Smooth muscle cell (in vitro differentiated cells): ENCODE measurements at regions not wholly inside any gene's neighbourhood (a gene's known extent, or its start where the extent isn't known, plus 50 kb on each side); places are given as distances from the start of the nearest gene placed in this dataset.
"Not testable (repeated sequence)": the region's sequence is repeated elsewhere in the genome, so short reads cannot be mapped to it uniquely, and the experiment has no call there.

Experiments used
- DNase-seq: peaks from one replicate; lab custom pipeline; 2025; ENCODE audit not compliant: unreplicated experiment; lab: John Stamatoyannopoulos, UW
- H2AFZ ChIP-seq: fragments of 200-600 bp; sonication (generic); 2 replicates; pipeline ENCODE4 v1.6.0; 2016; ENCODE audit warnings: antibody characterized with exemption, low read depth, mild to moderate bottlenecking
- H3F3A ChIP-seq: fragments of 200-600 bp; sonication (generic); 2 replicates; pipeline ENCODE4 v1.6.0; 2017; ENCODE audit warnings: antibody characterized with exemption, low read depth
- H3K27ac ChIP-seq: fragments of 200-600 bp; sonication (generic); 2 replicates; pipeline ENCODE4 v1.5.1; 2016; ENCODE audit warnings: low read depth, mild to moderate bottlenecking
- H3K27me3 ChIP-seq: fragments of 200-600 bp; sonication (generic); 2 replicates; pipeline ENCODE4 v1.6.1; 2016; ENCODE audit warnings: low read depth, mild to moderate bottlenecking
- H3K36me3 ChIP-seq: fragments of 200-600 bp; sonication (generic); 2 replicates; pipeline ENCODE4 v1.5.1; 2016; ENCODE audit warnings: low read depth
- H3K4me1 ChIP-seq: fragments of 200-600 bp; sonication (generic); 2 replicates; pipeline ENCODE4 v1.5.1; 2016; ENCODE audit warnings: low read depth
- H3K4me2 ChIP-seq: fragments of 200-600 bp; sonication (generic); 2 replicates; pipeline ENCODE4 v1.6.0; 2016; ENCODE audit warnings: mild to moderate bottlenecking
- H3K4me3 ChIP-seq: fragments of 200-600 bp; sonication (generic); 2 replicates; pipeline ENCODE4 v1.5.1; 2016; ENCODE audit warnings: mild to moderate bottlenecking
- H3K79me2 ChIP-seq: fragments of 200-600 bp; sonication (generic); 2 replicates; pipeline ENCODE4 v1.6.0; 2016; ENCODE audit warnings: low read depth, mild to moderate bottlenecking
- H3K9ac ChIP-seq: fragments of 200-600 bp; sonication (generic); 2 replicates; pipeline ENCODE4 v1.6.0; 2016; ENCODE audit warnings: low read depth
- H3K9me3 ChIP-seq: fragments of 200-600 bp; sonication (generic); replicated peaks from 2 replicates; pipeline ENCODE4 v1.5.1; 2016; ENCODE audit warnings: low read depth
- H4K20me1 ChIP-seq: fragments of 200-600 bp; sonication (generic); 2 replicates; pipeline ENCODE4 v1.6.0; 2016; ENCODE audit warnings: low read depth
- WGBS: methylation state at CpG from one replicate; pipeline ENCODE4 v1.1.7; 2016; ENCODE audit warnings: low lambda C conversion rate; 5-methylcytosine and 5-hydroxymethylcytosine counted together
- TF ChIP-seq, protein P1 (sequence below): fragments of 200-600 bp; sonication (generic); IDR thresholded peaks from 2 replicates; pipeline ENCODE4 v1.5.1; 2017; ENCODE audit warnings: borderline replicate concordance, mild to moderate bottlenecking, antibody characterized with exemption; ENCODE audit not compliant: insufficient read depth, poor library complexity, severe bottlenecking

- H3K4me1 ChIP-seq, result no peaks in the 10 kb centered on the region
- no peaks in the 10 kb centered on the region for H3K79me2 ChIP-seq
- H3F3A ChIP-seq, result no peaks in the 10 kb centered on the region
- no peak overlapping the region for H3K27ac ChIP-seq
- TF ChIP-seq, protein P1, sequence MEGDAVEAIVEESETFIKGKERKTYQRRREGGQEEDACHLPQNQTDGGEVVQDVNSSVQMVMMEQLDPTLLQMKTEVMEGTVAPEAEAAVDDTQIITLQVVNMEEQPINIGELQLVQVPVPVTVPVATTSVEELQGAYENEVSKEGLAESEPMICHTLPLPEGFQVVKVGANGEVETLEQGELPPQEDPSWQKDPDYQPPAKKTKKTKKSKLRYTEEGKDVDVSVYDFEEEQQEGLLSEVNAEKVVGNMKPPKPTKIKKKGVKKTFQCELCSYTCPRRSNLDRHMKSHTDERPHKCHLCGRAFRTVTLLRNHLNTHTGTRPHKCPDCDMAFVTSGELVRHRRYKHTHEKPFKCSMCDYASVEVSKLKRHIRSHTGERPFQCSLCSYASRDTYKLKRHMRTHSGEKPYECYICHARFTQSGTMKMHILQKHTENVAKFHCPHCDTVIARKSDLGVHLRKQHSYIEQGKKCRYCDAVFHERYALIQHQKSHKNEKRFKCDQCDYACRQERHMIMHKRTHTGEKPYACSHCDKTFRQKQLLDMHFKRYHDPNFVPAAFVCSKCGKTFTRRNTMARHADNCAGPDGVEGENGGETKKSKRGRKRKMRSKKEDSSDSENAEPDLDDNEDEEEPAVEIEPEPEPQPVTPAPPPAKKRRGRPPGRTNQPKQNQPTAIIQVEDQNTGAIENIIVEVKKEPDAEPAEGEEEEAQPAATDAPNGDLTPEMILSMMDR, result no peak
- H4K20me1 ChIP-seq, result no peaks in the 10 kb centered on the region
- H2AFZ ChIP-seq, result no peak overlapping the region
- H3K36me3 ChIP-seq, result no peaks in the 10 kb centered on the region
- 52% methylated on average over 2 of the region's 2 CpGs for WGBS
- no peak overlapping the region for H3K9ac ChIP-seq
- H3K27me3 ChIP-seq, result no peaks in the 10 kb centered on the region
- DNase-seq, result no peak
- no peaks in the 10 kb centered on the region for H3K9me3 ChIP-seq
- H3K4me3 ChIP-seq, result no peak overlapping the region
- no peak overlapping the region for H3K4me2 ChIP-seq
Measured at GRCh38 chr12:88856201-88856600, 275.9 kb upstream of the KITLG start.

DNA sequence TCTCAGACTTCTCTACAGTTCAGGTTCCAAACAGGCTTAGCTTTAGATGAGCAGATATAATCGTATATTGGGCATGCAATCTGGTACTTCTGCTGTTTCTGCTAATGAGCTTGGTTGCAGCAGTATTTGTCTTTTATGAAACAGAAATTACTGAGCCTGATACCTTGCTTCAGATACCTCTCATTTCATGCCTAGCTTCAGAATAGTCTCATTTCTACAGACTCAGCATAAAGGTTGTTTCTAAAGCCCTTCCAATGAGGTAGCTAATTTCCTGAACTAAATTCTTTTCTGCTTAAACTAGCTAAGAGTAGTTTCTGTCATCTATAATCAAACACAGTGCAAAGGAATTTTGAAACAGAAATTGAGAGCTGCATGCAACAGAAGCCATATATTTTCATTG is 275.0 kb upstream of the KITLG start:
- H4K20me1 ChIP-seq, result no peaks in the 10 kb centered on the region
- H3K4me2 ChIP-seq, result peak overlapping the region; percentile 8
- DNase-seq, result no peak
- H3K36me3 ChIP-seq, result no peaks in the 10 kb centered on the region
- WGBS, result 28% methylated on average over 1 of the region's 1 CpG
- TF ChIP-seq, protein P1, result no peak
- no peaks in the 10 kb centered on the region for H3K27me3 ChIP-seq
- H3K9me3 ChIP-seq, result no peaks in the 10 kb centered on the region
- no peaks in the 10 kb centered on the region for H3F3A ChIP-seq
- no peaks in the 10 kb centered on the region for H3K79me2 ChIP-seq
- H2AFZ ChIP-seq, result no peak overlapping the region
- no peak overlapping the region for H3K9ac ChIP-seq
- H3K4me1 ChIP-seq, result no peaks in the 10 kb centered on the region
- no peak overlapping the region for H3K4me3 ChIP-seq
- H3K27ac ChIP-seq, result no peak overlapping the region

DNA sequence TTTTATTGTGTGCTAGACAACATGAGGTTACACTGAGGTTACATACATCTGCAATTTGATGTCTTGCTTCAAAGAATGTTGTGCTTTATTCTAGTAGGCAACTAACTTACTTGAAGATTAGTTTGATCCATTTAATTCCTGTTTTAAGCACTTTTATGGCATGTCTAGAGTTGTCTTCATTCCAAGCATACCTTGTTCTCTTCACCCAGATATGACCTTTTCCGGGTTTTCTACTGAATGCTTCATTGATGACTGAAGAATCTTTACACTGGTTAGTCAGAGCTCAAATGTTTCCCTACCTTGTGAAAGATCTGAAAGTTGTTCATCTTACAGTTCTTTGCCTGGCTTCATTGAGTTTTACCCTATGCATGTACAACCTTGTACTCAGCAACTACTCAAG is 274.0 kb upstream of the KITLG start:
- 4% methylated on average over 1 of the region's 1 CpG for WGBS
- H4K20me1 ChIP-seq, result no peaks in the 10 kb centered on the region
- no peaks in the 10 kb centered on the region for H3K9me3 ChIP-seq
- no peak overlapping the region for H3K4me3 ChIP-seq
- no peaks in the 10 kb centered on the region for H3K27me3 ChIP-seq
- no peaks in the 10 kb centered on the region for H3K4me1 ChIP-seq
- no peak overlapping the region for H2AFZ ChIP-seq
- H3F3A ChIP-seq, result no peaks in the 10 kb centered on the region
- peak overlapping the region; percentile 12 for H3K4me2 ChIP-seq
- TF ChIP-seq, protein P1, result no peak
- no peak for DNase-seq
- H3K9ac ChIP-seq, result no peak overlapping the region
- H3K79me2 ChIP-seq, result no peaks in the 10 kb centered on the region
- no peaks in the 10 kb centered on the region for H3K36me3 ChIP-seq
- no peak overlapping the region for H3K27ac ChIP-seq

DNA sequence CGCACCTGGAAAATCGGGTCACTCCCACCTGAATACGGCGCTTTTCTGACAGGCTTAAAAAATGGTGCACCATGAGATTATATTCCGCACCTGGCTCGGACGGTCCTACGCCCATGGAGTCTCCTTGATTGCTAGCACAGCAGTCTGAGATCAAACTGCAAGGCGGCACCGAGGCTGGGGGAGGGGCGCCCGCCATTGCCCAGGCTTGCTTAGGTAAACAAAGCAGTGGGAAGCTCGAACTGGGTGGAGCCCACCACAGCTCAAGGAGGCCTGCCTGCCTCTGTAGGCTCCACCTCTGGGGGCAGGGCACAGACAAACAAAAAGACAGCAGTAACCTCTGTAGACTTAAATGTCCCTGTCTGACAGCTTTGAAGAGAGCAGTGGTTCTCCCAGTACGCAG is 267.0 kb upstream of the KITLG start:
- H2AFZ ChIP-seq, H3K79me2 ChIP-seq, H3K9ac ChIP-seq, H3K27ac ChIP-seq, H3K4me1 ChIP-seq, H3K36me3 ChIP-seq, H3K4me3 ChIP-seq, H3K27me3 ChIP-seq, H3K4me2 ChIP-seq, H3K9me3 ChIP-seq, H4K20me1 ChIP-seq, DNase-seq, H3F3A ChIP-seq: not testable (repeated sequence)
- 95% methylated on average over 13 of the region's 14 CpGs for WGBS
